HG02870 (cell line): ENCODE measurements at regions not wholly inside any gene's neighbourhood (a gene's known extent, or its start where the extent isn't known, plus 50 kb on each side); places are given as distances from the start of the nearest gene placed in this dataset.
"Not testable (repeated sequence)": the region's sequence is repeated elsewhere in the genome, so short reads cannot be mapped to it uniquely, and the experiment has no call there.

ENCODE experiments used
- ATAC-seq: cut with Tn5 transposase; IDR thresholded peaks from one replicate; pipeline ENCODE4 v1.9.1; 2021; ENCODE audit warnings: mild to moderate bottlenecking, moderate library complexity; ENCODE audit not compliant: unreplicated experiment

GRCh38 chr4:126986828-126987227 lies 645.9 kb upstream of the INTU start:
- ATAC-seq: no peak

- ATAC-seq: no peak
Observed at GRCh38 chr4:126991965-126992364, 640.8 kb upstream of the INTU start.

DNA sequence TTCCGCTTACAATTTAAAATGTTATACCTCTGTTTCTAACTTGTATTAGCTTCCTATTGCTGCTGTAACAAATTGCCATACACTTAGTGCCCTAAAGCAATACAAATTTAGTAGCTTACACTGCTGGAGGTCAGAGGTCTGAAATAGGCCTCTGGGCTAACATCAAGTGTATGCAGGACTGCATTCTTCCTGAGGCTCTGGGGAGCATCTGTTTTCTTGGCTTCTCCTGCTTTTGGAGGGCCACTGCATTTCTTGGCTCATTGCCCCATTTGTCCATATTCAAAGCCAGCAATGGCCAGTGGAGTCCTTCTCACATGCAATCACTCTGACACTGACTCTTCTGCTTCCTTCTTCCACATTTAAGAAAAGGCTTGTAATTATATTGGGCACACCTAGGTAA lies 639.8 kb upstream of the INTU start:
- no peak for ATAC-seq

DNA sequence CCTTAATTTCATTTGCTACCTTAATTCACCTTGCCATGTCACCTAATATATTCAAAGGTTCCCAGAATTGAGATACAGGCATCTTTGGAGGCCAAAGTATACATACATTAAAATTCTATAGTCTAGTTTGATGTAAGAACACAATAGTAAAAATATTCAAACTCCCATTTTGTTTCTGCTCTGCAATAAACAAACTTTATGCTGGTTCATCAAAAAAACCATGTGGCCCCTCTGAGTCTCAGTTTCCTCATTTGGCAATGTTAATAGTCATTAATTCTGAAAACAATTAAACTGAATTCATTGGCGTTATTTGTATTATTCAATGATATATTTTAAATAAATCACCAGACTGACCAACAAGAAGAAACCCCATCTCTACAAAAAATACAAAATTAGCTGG lies 639.4 kb upstream of the INTU start:
- ATAC-seq: no peak

DNA sequence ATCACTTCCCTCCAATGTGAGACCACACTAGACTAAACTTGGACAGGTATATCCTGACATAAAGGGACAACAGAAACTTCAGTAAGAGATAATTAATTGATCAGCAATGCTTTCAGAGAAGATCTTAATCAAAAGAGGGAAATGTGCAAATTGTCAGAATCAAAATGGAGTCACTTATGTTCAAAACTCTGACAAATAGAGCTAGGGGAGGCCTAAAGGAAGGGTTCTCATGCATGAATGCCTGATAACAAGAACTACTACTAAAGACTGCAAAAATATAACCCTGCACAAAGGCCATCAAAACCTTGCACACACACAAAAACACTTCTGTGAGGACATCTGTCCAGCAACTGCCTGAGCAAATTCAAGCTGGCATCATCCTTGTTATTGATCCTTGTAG lies 637.5 kb upstream of the INTU start:
- no peak for ATAC-seq

- no peak for ATAC-seq
Observed at GRCh38 chr4:127000110-127000509, 632.6 kb upstream of the INTU start.

DNA sequence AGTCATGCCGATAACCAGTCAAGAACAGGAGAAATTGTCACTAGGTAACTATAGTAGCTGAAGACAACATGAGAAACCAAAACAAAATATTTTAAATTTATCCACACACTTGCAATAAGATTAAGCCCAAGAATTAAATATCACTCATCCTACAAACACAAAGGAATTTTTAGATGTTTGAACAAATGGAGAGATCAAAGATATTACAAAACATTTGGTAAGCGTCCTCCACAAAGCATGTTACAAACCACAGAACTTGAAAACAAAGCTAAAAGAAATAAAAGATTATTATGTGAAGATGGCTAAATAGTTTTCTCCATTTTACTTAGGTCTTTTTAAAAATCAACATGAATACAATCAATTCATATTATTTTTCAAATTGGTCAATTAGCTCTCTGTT lies 631.9 kb upstream of the INTU start:
- no peak for ATAC-seq

- no peak for ATAC-seq
Observed at GRCh38 chr4:127001933-127002332, 630.8 kb upstream of the INTU start.

DNA sequence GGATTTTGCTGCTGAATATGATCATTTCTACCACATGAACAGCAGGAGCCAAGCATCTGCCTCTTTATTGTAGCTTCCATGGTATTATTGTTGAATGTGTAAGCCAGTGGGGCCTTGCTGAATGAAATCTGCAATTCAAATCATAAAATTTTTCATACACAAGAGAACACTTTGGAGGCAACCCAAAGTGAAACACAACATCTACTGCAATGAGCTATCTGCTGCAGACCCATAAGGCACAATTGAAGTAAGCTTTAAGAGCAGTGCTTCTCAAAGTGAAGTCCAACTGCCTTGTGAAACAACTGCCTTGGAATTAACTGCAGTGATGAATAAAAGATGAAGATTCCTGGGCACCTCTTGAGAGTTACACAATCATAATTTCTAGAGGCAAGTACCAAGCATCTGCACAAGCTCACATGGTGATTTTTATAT lies 626.3 kb upstream of the INTU start:
- ATAC-seq: no peak

DNA sequence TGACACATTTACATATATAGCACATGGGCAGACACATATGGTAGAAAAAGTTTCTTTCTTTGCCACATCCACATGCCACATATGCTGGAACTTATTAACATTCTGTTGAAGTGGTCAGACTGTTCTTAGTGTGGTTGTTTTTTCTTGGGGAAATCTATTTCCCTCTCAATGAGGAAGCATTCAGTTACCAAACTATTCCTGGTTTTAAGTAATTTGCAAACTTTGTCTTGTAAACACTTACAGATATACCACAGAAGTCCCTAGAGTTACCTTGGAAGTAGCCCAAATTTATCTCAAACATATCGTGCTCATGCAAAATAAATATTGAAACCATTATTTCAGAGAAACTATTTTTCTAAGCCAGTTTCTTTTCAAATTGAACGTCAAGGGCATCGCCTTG lies 625.5 kb upstream of the INTU start:
- no peak for ATAC-seq

DNA sequence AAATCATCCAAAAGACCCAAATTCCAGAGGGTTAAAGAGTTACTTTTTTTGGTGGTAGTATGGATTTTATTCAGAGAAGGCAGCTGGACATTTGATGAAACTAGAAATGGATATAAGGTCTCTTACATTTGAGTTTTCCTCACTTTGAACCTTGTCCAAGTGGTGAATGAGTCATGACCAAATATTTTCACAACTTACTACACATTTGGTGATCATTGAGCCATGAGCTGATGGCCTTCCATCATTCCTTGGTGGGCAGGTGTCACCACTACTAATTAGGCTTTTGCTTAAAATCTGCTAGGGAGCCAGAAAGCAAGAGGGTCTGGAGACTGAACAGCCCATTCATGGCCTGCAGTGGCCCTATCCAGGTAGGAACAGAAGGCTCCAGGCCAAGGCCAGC lies 620.2 kb upstream of the INTU start:
- no peak for ATAC-seq

GRCh38 chr4:127015667-127016117 lies 617.1 kb upstream of the INTU start:
- ATAC-seq: no peak

GRCh38 chr4:127018381-127018780 lies 614.4 kb upstream of the INTU start:
- ATAC-seq: no peak

- ATAC-seq: not testable (repeated sequence)
Observed at GRCh38 chr4:127020831-127021230, 611.9 kb upstream of the INTU start.

GRCh38 chr4:127036296-127036695 lies 596.5 kb upstream of the INTU start:
- ATAC-seq: no peak

DNA sequence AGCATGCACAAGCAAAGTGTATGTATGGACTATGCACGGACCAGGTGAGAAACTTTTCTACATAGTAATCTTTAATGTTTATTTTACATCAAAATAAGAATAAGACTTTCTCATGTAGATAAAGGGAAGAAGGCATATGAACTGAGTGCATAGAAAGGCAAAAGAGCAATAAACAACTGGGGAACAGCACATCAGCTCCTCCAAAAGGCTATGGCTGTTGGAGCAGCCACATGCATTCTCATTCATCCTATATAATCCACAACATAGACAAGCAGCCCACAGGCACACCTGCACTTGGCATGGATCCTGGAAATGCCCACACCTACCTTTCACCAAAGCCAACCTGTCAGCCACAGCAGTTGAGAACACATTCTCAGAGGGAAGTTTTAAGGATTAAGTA lies 586.9 kb upstream of the INTU start:
- ATAC-seq: no peak

- no peak for ATAC-seq
Observed at GRCh38 chr4:127047930-127048329, 584.8 kb upstream of the INTU start.

DNA sequence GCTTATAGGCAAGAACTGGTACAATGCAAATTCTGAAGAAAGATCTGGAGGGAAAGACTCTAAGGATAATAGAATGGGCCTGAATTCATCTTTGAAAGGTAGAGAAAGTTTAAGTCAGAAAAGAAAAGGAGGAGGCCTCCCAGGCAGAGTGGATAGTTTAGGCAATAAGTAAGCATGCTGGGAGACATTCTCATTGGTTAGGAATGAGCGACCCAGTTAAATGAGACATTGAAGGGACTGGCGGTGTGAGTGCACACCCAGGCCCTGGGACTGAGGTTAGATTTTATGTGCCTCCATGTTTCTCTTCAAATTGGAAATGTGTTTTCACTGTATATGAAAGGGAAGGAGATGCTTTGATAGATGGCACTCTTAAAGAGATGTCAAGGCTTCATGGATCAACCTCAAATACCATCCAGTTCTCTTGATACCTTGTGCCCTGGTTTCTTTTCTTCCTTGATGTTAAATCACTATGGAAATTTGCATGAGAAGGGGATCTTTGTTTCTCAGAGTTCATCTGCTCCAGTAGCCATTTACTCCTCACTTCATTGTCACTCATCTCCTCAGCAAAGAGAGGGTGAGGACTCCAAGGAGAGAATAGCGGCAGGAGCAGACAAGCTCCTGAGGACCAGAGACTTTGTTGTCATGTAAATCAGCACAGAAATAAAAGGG lies 584.2 kb upstream of the INTU start:
- ATAC-seq: no peak

- ATAC-seq: no peak
Observed at GRCh38 chr4:127049526-127049925, 583.2 kb upstream of the INTU start.

GRCh38 chr4:127052742-127053141 lies 580.0 kb upstream of the INTU start:
- no peak for ATAC-seq

- no peak for ATAC-seq
Observed at GRCh38 chr4:127055357-127055756, 577.4 kb upstream of the INTU start.

- ATAC-seq: no peak
Observed at GRCh38 chr4:127069675-127070074, 563.1 kb upstream of the INTU start.

- ATAC-seq: no peak
Observed at GRCh38 chr4:127071443-127071842, 561.3 kb upstream of the INTU start.
